ENCODE measurements at regions not wholly inside any gene's neighbourhood (a gene's known extent, or its start where the extent isn't known, plus 50 kb on each side); places are given as distances from the start of the nearest gene placed in this dataset.

DNA sequence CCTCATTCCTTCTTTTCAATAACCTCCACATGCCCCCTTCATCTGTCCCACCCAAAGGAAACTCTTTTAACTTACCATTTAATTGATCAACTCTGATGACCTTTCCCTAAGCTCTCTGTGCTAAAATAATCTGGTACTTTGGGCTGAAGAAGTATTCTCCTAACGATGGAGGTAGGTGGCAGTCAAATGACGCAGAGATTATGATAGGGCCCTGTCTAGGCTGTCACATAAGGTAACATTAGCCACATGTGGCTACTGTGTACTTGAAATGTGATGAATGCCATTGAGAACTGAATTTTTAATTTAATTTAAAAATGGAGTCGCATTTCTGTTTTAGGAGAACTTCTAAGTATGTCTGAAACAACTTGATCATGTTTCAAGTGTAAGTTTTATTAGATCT is 140.5 kb upstream of the TNP1 start:
- TF ChIP-seq, protein P1, sequence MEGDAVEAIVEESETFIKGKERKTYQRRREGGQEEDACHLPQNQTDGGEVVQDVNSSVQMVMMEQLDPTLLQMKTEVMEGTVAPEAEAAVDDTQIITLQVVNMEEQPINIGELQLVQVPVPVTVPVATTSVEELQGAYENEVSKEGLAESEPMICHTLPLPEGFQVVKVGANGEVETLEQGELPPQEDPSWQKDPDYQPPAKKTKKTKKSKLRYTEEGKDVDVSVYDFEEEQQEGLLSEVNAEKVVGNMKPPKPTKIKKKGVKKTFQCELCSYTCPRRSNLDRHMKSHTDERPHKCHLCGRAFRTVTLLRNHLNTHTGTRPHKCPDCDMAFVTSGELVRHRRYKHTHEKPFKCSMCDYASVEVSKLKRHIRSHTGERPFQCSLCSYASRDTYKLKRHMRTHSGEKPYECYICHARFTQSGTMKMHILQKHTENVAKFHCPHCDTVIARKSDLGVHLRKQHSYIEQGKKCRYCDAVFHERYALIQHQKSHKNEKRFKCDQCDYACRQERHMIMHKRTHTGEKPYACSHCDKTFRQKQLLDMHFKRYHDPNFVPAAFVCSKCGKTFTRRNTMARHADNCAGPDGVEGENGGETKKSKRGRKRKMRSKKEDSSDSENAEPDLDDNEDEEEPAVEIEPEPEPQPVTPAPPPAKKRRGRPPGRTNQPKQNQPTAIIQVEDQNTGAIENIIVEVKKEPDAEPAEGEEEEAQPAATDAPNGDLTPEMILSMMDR (optimal IDR thresholded peaks at IDR 0.05 in 1 of 3, IDR thresholded peaks at IDR 0.05 in 1 of 3, conservative IDR thresholded peaks at IDR 0.05 in 1 of 3; ENCODE audit: extremely low read depth in 1 of 3, insufficient read depth in 2 of 3, low read length in 3 of 3), result peak in 1 of 3 experiments; percentile 6
- TF ChIP-seq EZH2 (IDR thresholded peaks at IDR 0.05; ENCODE audit: low read length), result no peak

All from keratinocyte (primary cell).